HG02973 (cell line): ENCODE measurements at regions not wholly inside any gene's neighbourhood (a gene's known extent, or its start where the extent isn't known, plus 50 kb on each side); places are given as distances from the start of the nearest gene placed in this dataset.
"Not testable (repeated sequence)": the region's sequence is repeated elsewhere in the genome, so short reads cannot be mapped to it uniquely, and the experiment has no call there.

Experiments used
- ATAC-seq: cut with Tn5 transposase; IDR thresholded peaks from one replicate; pipeline ENCODE4 v1.9.1; 2021; ENCODE audit warnings: moderate library complexity; ENCODE audit not compliant: unreplicated experiment

- ATAC-seq, result no peak
These were observed 701.5 kb upstream of the MEF2C start for GRCh38 chr5:89584339-89584956.

- ATAC-seq, result no peak
These were observed 700.5 kb upstream of the MEF2C start for GRCh38 chr5:89583534-89583933.

GRCh38 chr5:89582768-89583339, 699.9 kb upstream of the MEF2C start:
- no peak for ATAC-seq

GRCh38 chr5:89580976-89581375, 698.0 kb upstream of the MEF2C start:
- ATAC-seq, result no peak

GRCh38 chr5:89575319-89575718, 692.3 kb upstream of the MEF2C start:
- no peak for ATAC-seq

- ATAC-seq, result no peak
These were observed 690.4 kb upstream of the MEF2C start for GRCh38 chr5:89573345-89573744.

GRCh38 chr5:89572696-89573095, 689.7 kb upstream of the MEF2C start:
- no peak for ATAC-seq

GRCh38 chr5:89570557-89570956, 687.6 kb upstream of the MEF2C start:
- ATAC-seq, result no peak

- ATAC-seq, result no peak
These were observed 683.4 kb upstream of the MEF2C start for GRCh38 chr5:89566340-89566739.

GRCh38 chr5:89560696-89561095, 677.7 kb upstream of the MEF2C start:
- no peak for ATAC-seq

- ATAC-seq, result no peak
These were observed 673.4 kb upstream of the MEF2C start for GRCh38 chr5:89556215-89556913.

- ATAC-seq, result no peak
These were observed 663.7 kb upstream of the MEF2C start for GRCh38 chr5:89546657-89547056.

GRCh38 chr5:89545626-89546025, 662.6 kb upstream of the MEF2C start:
- ATAC-seq, result no peak

- no peak for ATAC-seq
These were observed 662.1 kb upstream of the MEF2C start for GRCh38 chr5:89545076-89545475.

GRCh38 chr5:89542736-89543135, 659.8 kb upstream of the MEF2C start:
- ATAC-seq, result no peak

- no peak for ATAC-seq
These were observed 654.8 kb upstream of the MEF2C start for GRCh38 chr5:89537800-89538199.

GRCh38 chr5:89536020-89536419, 653.0 kb upstream of the MEF2C start:
- ATAC-seq, result no peak

GRCh38 chr5:89535411-89535810, 652.4 kb upstream of the MEF2C start:
- ATAC-seq, result no peak

GRCh38 chr5:89534331-89534730, 651.3 kb upstream of the MEF2C start:
- ATAC-seq, result no peak

GRCh38 chr5:89524785-89525184, 641.8 kb upstream of the MEF2C start:
- ATAC-seq, result no peak

GRCh38 chr5:89523867-89524266, 640.9 kb upstream of the MEF2C start:
- not testable (repeated sequence) for ATAC-seq

- no peak for ATAC-seq
These were observed 637.8 kb upstream of the MEF2C start for GRCh38 chr5:89520771-89521170.
